ENCODE measurements at regions not wholly inside any gene's neighbourhood (a gene's known extent, or its start where the extent isn't known, plus 50 kb on each side); places are given as distances from the start of the nearest gene placed in this dataset.

DNA sequence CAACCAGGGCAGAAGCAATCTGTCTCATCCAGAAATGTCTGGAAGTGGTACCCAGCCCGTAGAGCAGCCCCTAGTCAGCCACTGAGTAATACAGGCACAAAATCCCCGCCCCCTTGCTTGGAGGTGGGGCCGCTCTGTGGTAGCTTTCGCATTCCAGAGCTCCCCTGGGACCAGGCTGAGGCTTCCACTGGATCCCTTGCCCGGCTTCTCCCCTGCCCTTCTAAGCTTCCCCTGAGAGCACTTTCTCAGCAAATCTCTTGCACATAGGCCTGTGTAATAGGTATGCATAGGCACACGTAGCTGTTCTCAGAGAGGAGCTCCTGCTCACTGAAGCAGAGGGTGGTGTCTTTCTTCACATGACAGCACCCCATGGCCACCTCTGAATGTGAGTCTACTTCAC lies 144.2 kb downstream of the BMS1 start:
- no peaks in the 10 kb centered on the region for H3K4me1 ChIP-seq (ENCODE audit: control insufficient read depth, insufficient read depth, low read length)
- no peaks in the 10 kb centered on the region for H3K9me3 ChIP-seq (ENCODE audit: control insufficient read depth, insufficient read depth, low read depth, low read length)
- H3K27ac ChIP-seq (ENCODE audit: extremely low read depth, low read depth, low read length), result no peak overlapping the region
- H3K4me3 ChIP-seq (ENCODE audit: low read depth, low read length), result no peak overlapping the region
- ChIA-PET CTCF (interaction anchor here (0.6 to 2.6 kb wide), 4 partner anchors 9 to 366 kb away, joined by 3 to 7 read pairs (median 3); no protein-coding TSS in a partner anchor), POLR2A (interaction anchor here (0.6 to 1.0 kb wide), 2 partner anchors 25 to 134 kb away, joined by 3 to 5 read pairs; no protein-coding TSS in a partner anchor)
- H3K36me3 ChIP-seq (ENCODE audit: control insufficient read depth in 2 of 2, insufficient read depth in 1 of 2, low read length in 2 of 2), result no peaks in the 10 kb centered on the region
- TF ChIP-seq, protein P1, sequence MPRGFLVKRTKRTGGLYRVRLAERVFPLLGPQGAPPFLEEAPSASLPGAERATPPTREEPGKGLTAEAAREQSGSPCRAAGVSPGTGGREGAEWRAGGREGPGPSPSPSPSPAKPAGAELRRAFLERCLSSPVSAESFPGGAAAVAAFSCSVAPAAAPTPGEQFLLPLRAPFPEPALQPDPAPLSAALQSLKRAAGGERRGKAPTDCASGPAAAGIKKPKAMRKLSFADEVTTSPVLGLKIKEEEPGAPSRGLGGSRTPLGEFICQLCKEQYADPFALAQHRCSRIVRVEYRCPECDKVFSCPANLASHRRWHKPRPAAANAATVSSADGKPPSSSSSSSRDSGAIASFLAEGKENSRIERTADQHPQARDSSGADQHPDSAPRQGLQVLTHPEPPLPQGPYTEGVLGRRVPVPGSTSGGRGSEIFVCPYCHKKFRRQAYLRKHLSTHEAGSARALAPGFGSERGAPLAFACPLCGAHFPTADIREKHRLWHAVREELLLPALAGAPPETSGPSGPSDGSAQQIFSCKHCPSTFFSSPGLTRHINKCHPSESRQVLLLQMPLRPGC (tag by site-specific recombination; IDR thresholded peaks at IDR 0.05), result no peak
- TF ChIP-seq OVOL3 (tag by site-specific recombination; IDR thresholded peaks at IDR 0.05) (no peak), ZNF791 (tag by site-specific recombination; IDR thresholded peaks at IDR 0.05) (no peak), KLF1 (tag by site-specific recombination; IDR thresholded peaks at IDR 0.05) (0 out of 2 replicates have a peak, but pooled peaks have one; percentile 43), FEZF1 (tag by site-specific recombination; IDR thresholded peaks at IDR 0.05) (no peak), ZNF202 (tag by site-specific recombination; IDR thresholded peaks at IDR 0.05; ENCODE audit: borderline replicate concordance) (no peak), ZNF18 (tag by site-specific recombination; IDR thresholded peaks at IDR 0.05) (no peak), BCL11B (tag by site-specific recombination; IDR thresholded peaks at IDR 0.05; ENCODE audit: low read depth) (no peak), ZNF629 (tag by site-specific recombination; IDR thresholded peaks at IDR 0.05) (no peak), ZBTB48 (tag by site-specific recombination; IDR thresholded peaks at IDR 0.05) (peak; percentile 70), ZNF777 (tag by site-specific recombination; IDR thresholded peaks at IDR 0.05; ENCODE audit: borderline replicate concordance) (no peak), ZNF366 (tag by site-specific recombination; conservative IDR thresholded peaks at IDR 0.05) (no peak), GLIS2 (tag by site-specific recombination; IDR thresholded peaks at IDR 0.05) (0 out of 2 replicates have a peak, but pooled peaks have one; percentile 16), ZNF391 (tag by site-specific recombination; IDR thresholded peaks at IDR 0.05; ENCODE audit: borderline replicate concordance, low read depth) (no peak), PRDM2 (tag by site-specific recombination; IDR thresholded peaks at IDR 0.05; ENCODE audit: borderline replicate concordance) (no peak), PBX3 (CRISPR knock-in tag; IDR thresholded peaks at IDR 0.05) (no peak), ZNF596 (tag by site-specific recombination; IDR thresholded peaks at IDR 0.05) (no peak), ZNF24 (tag by site-specific recombination; IDR thresholded peaks at IDR 0.05) (no peak), YY1 (tag by site-specific recombination; IDR thresholded peaks at IDR 0.05) (no peak)
- TF ChIP-seq, protein P2, sequence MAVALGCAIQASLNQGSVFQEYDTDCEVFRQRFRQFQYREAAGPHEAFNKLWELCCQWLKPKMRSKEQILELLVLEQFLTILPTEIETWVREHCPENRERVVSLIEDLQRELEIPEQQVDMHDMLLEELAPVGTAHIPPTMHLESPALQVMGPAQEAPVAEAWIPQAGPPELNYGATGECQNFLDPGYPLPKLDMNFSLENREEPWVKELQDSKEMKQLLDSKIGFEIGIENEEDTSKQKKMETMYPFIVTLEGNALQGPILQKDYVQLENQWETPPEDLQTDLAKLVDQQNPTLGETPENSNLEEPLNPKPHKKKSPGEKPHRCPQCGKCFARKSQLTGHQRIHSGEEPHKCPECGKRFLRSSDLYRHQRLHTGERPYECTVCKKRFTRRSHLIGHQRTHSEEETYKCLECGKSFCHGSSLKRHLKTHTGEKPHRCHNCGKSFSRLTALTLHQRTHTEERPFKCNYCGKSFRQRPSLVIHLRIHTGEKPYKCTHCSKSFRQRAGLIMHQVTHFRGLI (tag by site-specific recombination; IDR thresholded peaks at IDR 0.05), result no peak
- TF ChIP-seq, protein P3, sequence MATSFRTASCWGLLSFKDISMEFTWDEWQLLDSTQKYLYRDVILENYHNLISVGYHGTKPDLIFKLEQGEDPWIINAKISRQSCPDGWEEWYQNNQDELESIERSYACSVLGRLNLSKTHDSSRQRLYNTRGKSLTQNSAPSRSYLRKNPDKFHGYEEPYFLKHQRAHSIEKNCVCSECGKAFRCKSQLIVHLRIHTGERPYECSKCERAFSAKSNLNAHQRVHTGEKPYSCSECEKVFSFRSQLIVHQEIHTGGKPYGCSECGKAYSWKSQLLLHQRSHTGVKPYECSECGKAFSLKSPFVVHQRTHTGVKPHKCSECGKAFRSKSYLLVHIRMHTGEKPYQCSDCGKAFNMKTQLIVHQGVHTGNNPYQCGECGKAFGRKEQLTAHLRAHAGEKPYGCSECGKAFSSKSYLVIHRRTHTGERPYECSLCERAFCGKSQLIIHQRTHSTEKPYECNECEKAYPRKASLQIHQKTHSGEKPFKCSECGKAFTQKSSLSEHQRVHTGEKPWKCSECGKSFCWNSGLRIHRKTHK (tag by site-specific recombination; IDR thresholded peaks at IDR 0.05), result no peak
- TF ChIP-seq, protein P4, sequence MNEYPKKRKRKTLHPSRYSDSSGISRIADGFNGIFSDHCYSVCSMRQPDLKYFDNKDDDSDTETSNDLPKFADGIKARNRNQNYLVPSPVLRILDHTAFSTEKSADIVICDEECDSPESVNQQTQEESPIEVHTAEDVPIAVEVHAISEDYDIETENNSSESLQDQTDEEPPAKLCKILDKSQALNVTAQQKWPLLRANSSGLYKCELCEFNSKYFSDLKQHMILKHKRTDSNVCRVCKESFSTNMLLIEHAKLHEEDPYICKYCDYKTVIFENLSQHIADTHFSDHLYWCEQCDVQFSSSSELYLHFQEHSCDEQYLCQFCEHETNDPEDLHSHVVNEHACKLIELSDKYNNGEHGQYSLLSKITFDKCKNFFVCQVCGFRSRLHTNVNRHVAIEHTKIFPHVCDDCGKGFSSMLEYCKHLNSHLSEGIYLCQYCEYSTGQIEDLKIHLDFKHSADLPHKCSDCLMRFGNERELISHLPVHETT (tag by site-specific recombination; IDR thresholded peaks at IDR 0.05), result no peak

Measured in HEK293 (cell line).